ENCODE measurements at regions not wholly inside any gene's neighbourhood (a gene's known extent, or its start where the extent isn't known, plus 50 kb on each side); places are given as distances from the start of the nearest gene placed in this dataset.
"Not testable (repeated sequence)": the region's sequence is repeated elsewhere in the genome, so short reads cannot be mapped to it uniquely, and the experiment has no call there.

- not testable (repeated sequence) for TF ChIP-seq CTCF (conservative IDR thresholded peaks at IDR 0.05; ENCODE audit: low read depth, low read length); NFE2L2 (IDR thresholded peaks at IDR 0.05; ENCODE audit: low read depth, low read length); RAD21 (IDR thresholded peaks at IDR 0.05; ENCODE audit: low read length); MAZ (IDR thresholded peaks at IDR 0.05; ENCODE audit: borderline replicate concordance, low read depth, low read length); POLR2A (IDR thresholded peaks at IDR 0.05; ENCODE audit: low read depth, low read length); RCOR1 (IDR thresholded peaks at IDR 0.05; ENCODE audit: insufficient replicate concordance, low read length); USF2 (IDR thresholded peaks at IDR 0.05; ENCODE audit: low read depth, low read length); MAFK (IDR thresholded peaks at IDR 0.05; ENCODE audit: low read depth, low read length); SMC3 (IDR thresholded peaks at IDR 0.05; ENCODE audit: low read depth, low read length); CEBPB (IDR thresholded peaks at IDR 0.05; ENCODE audit: low read depth, low read length)
- TF ChIP-seq, protein P1, sequence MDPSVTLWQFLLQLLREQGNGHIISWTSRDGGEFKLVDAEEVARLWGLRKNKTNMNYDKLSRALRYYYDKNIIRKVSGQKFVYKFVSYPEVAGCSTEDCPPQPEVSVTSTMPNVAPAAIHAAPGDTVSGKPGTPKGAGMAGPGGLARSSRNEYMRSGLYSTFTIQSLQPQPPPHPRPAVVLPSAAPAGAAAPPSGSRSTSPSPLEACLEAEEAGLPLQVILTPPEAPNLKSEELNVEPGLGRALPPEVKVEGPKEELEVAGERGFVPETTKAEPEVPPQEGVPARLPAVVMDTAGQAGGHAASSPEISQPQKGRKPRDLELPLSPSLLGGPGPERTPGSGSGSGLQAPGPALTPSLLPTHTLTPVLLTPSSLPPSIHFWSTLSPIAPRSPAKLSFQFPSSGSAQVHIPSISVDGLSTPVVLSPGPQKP (IDR thresholded peaks at IDR 0.05; ENCODE audit: borderline replicate concordance, low read depth, low read length), result not testable (repeated sequence)
Measured at GRCh38 chr7:76679174-76679573, 52.1 kb upstream of the POMZP3 start.

All from IMR-90 (cell line).